ENCODE measurements at regions not wholly inside any gene's neighbourhood (a gene's known extent, or its start where the extent isn't known, plus 50 kb on each side); places are given as distances from the start of the nearest gene placed in this dataset.
A peak's percentile ranks its signal among the peaks of the same experiment; 100 is the strongest.

GRCh38 chr3:84439476-84439875 lies 519.3 kb upstream of the CADM2 start:
- no peak for DNase-seq

- no peak for DNase-seq
Observed at GRCh38 chr3:84440291-84440690, 518.5 kb upstream of the CADM2 start.

- DNase-seq: no peak
Observed at GRCh38 chr3:84442533-84442932, 516.3 kb upstream of the CADM2 start.

- no peak for DNase-seq
Observed at GRCh38 chr3:84444726-84445521, 513.9 kb upstream of the CADM2 start.

GRCh38 chr3:84487296-84487695 lies 471.5 kb upstream of the CADM2 start:
- no peak for DNase-seq

GRCh38 chr3:84504761-84505160 lies 454.0 kb upstream of the CADM2 start:
- DNase-seq: no peak

GRCh38 chr3:84510007-84510406 lies 448.8 kb upstream of the CADM2 start:
- no peak for DNase-seq

GRCh38 chr3:84522893-84523292 lies 435.9 kb upstream of the CADM2 start:
- DNase-seq: no peak

- DNase-seq: no peak
Observed at GRCh38 chr3:84536916-84537315, 421.9 kb upstream of the CADM2 start.

- DNase-seq: no peak
Observed at GRCh38 chr3:84538597-84538996, 420.2 kb upstream of the CADM2 start.

- DNase-seq: no peak
Observed at GRCh38 chr3:84547207-84547606, 411.6 kb upstream of the CADM2 start.

- no peak for DNase-seq
Observed at GRCh38 chr3:84547971-84548970, 410.5 kb upstream of the CADM2 start.

- no peak for DNase-seq
Observed at GRCh38 chr3:84555629-84556028, 403.2 kb upstream of the CADM2 start.

- DNase-seq: no peak
Observed at GRCh38 chr3:84566256-84566655, 392.5 kb upstream of the CADM2 start.

GRCh38 chr3:84567796-84568195 lies 391.0 kb upstream of the CADM2 start:
- no peak for DNase-seq

GRCh38 chr3:84573962-84574361 lies 384.8 kb upstream of the CADM2 start:
- DNase-seq: no peak

- DNase-seq: no peak
Observed at GRCh38 chr3:84586427-84586826, 372.4 kb upstream of the CADM2 start.

GRCh38 chr3:84600703-84601225 lies 358.0 kb upstream of the CADM2 start:
- DNase-seq: no peak

GRCh38 chr3:84601303-84601702 lies 357.5 kb upstream of the CADM2 start:
- peak; percentile 80 for DNase-seq

GRCh38 chr3:84621823-84622222 lies 337.0 kb upstream of the CADM2 start:
- no peak for DNase-seq

- no peak for DNase-seq
Observed at GRCh38 chr3:84634668-84635067, 324.1 kb upstream of the CADM2 start.

GRCh38 chr3:84637272-84637671 lies 321.5 kb upstream of the CADM2 start:
- DNase-seq: no peak

- no peak for DNase-seq
Observed at GRCh38 chr3:84666468-84666867, 292.3 kb upstream of the CADM2 start.

- DNase-seq: no peak
Observed at GRCh38 chr3:84679211-84679610, 279.6 kb upstream of the CADM2 start.
